ENCODE measurements at regions not wholly inside any gene's neighbourhood (a gene's known extent, or its start where the extent isn't known, plus 50 kb on each side); places are given as distances from the start of the nearest gene placed in this dataset.
"Not testable (repeated sequence)": the region's sequence is repeated elsewhere in the genome, so short reads cannot be mapped to it uniquely, and the experiment has no call there.

- DNase-seq (ENCODE audit: low read depth in 1 of 2, low spot score in 1 of 2), result not testable (repeated sequence)
Measured at GRCh38 chr2:224119846-224120245, 80.8 kb upstream of the SERPINE2 start.

DNA sequence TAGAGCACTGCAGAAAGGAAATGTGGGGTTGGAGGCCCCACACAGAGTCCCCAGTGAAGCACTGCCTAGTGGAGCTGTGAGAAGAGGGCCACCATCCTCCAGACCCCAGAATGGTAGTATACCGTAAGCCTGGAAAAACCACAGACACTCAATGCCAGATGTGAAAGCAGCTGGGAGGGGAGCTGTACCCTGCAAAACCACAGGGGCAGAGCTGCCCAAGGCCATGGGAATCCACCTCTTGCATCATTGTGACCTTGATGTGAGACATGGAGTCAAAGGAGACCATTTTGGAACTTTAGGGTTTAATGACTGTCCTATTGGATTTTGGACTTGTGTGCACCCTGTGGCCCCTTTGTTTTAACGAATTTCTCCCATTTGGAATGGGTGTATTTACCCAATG, 75.3 kb upstream of the SERPINE2 start:
- no peak for DNase-seq (ENCODE audit: low read depth in 1 of 2, low spot score in 1 of 2)

GRCh38 chr2:224113930-224114329, 74.8 kb upstream of the SERPINE2 start:
- not testable (repeated sequence) for DNase-seq (ENCODE audit: low read depth in 1 of 2, low spot score in 1 of 2)

GRCh38 chr2:224111576-224111975, 72.5 kb upstream of the SERPINE2 start:
- no peak for DNase-seq (ENCODE audit: low read depth in 1 of 2, low spot score in 1 of 2)

DNA sequence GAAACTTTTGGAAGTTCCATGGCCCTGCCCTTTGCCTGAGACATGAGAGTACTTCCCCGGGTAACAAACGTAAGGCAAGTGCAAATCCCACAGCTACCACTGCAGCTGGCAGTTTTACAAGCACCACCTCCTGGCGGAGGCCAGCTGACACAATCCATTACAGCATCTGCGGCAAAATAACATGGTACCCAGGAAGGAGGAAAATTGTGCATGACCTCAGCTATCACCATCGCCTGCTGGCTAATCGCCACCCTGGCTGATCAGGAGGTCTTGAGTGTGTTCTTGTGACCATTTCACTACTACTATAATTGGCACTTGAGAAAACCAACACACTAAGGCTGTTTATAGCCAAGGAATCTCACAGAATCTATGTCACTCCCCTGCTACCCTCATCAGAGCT, 71.7 kb upstream of the SERPINE2 start:
- DNase-seq (ENCODE audit: low read depth in 1 of 2, low spot score in 1 of 2), result no peak

- no peak for DNase-seq (ENCODE audit: low read depth in 1 of 2, low spot score in 1 of 2)
Measured at GRCh38 chr2:224109751-224110150, 70.7 kb upstream of the SERPINE2 start.

- DNase-seq (ENCODE audit: low read depth in 1 of 2, low spot score in 1 of 2), result no peak
Measured at GRCh38 chr2:224106794-224107193, 67.7 kb upstream of the SERPINE2 start.

- no peak for DNase-seq (ENCODE audit: low read depth in 1 of 2, low spot score in 1 of 2)
Measured at GRCh38 chr2:224104668-224105386, 65.7 kb upstream of the SERPINE2 start.

- no peak for DNase-seq (ENCODE audit: low read depth in 1 of 2, low spot score in 1 of 2)
Measured at GRCh38 chr2:224103651-224104050, 64.6 kb upstream of the SERPINE2 start.

DNA sequence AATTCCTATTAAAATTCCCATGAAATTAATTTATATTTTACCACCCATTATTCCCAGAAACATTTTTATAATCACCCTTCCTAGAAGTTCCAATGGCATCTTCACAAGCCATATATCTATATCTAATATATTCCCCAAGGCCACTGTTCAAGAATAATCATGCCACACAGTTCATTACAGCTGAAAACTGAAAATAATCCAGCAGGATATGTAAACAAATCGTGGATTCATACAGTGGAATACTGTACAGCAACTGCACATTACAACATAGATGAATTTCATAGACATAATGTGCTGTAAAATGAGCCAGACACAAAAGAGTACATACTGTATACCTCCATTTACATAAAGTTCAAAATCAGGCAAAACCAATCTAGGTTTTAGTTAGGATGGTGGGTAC, 63.9 kb upstream of the SERPINE2 start:
- DNase-seq (ENCODE audit: low read depth in 1 of 2, low spot score in 1 of 2), result no peak

DNA sequence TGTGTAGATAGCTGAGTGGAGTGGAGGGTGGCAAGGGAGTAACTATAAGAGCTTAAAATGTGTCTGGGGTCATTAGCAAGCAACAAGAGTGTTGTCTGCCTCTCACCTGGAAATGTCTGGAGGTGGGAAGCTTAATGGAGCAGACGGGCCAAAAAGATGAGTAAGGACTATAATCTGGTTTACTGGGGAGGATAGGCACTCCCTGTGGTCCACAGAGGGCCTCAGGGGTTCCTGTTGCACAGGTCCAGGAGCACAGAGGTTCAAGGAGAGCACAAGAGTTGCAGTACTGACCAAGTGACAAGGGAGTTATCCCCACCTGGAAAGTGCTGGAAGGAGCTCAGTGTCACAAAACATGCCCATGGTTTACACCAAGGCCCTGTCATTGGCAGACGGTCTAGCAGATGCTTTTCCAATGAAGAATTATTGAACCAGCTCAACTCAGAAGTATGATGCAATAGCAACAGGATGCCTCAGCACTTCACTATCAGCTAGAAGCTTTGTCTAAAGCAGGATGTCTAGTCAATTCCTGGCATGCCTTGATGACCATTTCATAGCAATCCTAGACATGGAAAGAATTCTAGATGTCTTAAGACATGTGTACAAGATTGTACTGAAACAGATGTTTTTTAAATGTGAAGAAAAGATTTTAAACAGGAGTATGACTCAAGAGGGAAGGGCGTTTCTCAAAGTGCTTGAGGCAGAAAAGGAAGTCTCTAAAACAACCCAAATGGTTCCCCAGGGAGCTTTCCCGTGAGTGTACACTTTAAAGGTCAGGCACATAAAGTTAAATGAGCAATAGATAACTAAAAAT, 62.9 kb upstream of the SERPINE2 start:
- DNase-seq (ENCODE audit: low read depth in 1 of 2, low spot score in 1 of 2), result no peak

DNA sequence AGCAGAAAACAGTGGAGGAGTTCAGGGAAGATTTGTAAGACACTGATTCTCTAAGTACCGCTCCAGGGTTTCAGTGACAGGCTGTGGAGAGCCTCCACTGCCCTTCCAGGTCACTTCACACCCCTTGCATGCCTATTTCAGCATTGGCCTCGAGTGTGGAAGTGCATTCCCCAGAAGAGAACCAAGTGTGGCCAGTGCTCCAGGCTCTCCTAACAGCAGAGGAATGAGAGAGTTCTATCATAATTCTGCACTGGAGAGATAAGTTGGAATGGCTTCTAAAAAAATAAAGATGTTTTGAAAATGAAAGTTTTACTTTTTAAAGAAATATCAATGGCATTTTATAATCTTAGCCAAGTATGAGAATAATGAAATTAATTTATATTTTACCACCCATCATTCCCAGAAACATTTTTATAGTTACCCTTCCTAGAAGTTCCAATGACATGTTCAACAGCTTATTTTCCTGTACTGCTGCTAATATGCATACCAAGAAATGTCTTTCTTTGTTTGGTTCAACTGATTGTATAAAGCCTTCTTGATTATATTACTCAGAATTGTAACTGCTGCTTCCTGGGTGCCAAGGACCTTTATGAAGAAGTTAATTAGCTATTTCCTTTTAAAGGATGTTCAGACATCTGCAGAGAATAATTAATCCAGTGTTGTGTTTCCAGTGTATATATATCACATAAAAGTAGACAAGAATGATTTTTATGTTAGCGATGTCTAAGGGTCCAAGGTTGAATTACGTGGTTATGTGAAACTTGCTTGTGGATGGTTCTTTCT, 61.0 kb upstream of the SERPINE2 start:
- no peak for DNase-seq (ENCODE audit: low read depth in 1 of 2, low spot score in 1 of 2)

DNA sequence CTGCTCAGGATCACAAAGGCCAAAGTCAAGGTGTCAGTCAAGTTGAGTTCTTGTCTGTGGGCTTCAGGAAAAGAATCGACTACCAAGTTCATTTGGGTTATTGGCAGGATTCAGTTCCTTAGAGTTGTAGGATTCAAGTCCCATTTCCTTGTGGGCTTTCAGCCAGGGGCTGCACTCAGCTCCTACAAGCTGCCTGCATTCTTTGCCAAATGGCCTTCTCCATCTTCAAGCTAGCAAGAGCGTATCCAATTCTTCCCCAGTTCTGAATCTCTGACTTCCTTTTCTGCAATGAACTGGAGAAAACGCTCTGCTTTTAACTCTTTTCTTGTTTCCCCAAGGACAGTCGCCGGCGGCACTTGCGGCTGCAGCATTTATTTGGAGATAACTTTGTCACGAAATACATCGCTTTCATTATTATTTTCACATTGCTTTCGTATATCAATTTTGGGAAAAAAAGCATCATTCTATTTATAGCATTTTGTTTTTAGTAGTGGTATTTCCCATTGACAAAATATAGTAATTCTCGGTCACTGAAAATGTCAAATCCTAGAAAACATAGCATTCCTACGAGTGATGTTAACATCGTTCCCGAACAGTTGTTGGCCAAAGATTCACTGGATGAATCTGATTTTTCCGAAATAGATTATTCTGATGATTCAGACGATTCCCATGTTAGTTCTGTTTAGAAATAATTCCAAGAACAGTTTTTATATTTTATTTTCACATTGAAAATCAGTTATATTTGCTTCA, 59.6 kb upstream of the SERPINE2 start:
- no peak for DNase-seq (ENCODE audit: low read depth in 1 of 2, low spot score in 1 of 2)

- DNase-seq (ENCODE audit: low read depth in 1 of 2, low spot score in 1 of 2), result no peak
Measured at GRCh38 chr2:224094413-224094812, 55.3 kb upstream of the SERPINE2 start.

GRCh38 chr2:224091671-224092070, 52.6 kb upstream of the SERPINE2 start:
- not testable (repeated sequence) for DNase-seq (ENCODE audit: low read depth in 1 of 2, low spot score in 1 of 2)

GRCh38 chr2:224089606-224090005, 50.5 kb upstream of the SERPINE2 start:
- DNase-seq (ENCODE audit: low read depth in 1 of 2, low spot score in 1 of 2), result not testable (repeated sequence)

All from activated CD4-positive, alpha-beta T cell treated with anti-CD3 and anti-CD28 coated beads, Interleukin-2, amount 50 U/mL, for 24 hours (primary cell).